ENCODE measurements at regions not wholly inside any gene's neighbourhood (a gene's known extent, or its start where the extent isn't known, plus 50 kb on each side); places are given as distances from the start of the nearest gene placed in this dataset.

- DNase-seq (ENCODE audit: low read depth), result no peak
Measured at GRCh38 chr17:55829995-55830612, 79.3 kb downstream of the PCTP start.

- no peak for DNase-seq (ENCODE audit: low read depth)
Measured at GRCh38 chr17:55830699-55831471, 80.0 kb downstream of the PCTP start.

DNA sequence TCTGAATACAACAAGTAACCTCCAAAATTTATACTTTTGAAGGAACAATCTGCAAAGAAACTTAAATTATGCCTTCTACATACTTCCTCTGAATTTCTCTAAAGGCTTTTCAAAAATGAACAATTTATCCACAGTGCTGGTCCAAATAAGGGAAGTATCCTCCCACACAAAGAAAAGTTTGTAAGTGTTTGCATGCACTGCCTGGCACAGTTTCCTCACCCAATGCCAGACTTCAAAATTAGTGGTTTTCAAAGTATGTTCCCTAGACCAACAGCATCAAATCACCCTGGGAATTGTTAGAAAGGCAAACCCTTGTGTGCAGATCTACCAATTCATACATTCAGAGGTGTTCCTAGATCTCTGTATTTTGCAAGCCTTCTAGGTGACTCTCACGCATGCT lies 82.5 kb downstream of the PCTP start:
- no peak for DNase-seq (ENCODE audit: low read depth)

DNA sequence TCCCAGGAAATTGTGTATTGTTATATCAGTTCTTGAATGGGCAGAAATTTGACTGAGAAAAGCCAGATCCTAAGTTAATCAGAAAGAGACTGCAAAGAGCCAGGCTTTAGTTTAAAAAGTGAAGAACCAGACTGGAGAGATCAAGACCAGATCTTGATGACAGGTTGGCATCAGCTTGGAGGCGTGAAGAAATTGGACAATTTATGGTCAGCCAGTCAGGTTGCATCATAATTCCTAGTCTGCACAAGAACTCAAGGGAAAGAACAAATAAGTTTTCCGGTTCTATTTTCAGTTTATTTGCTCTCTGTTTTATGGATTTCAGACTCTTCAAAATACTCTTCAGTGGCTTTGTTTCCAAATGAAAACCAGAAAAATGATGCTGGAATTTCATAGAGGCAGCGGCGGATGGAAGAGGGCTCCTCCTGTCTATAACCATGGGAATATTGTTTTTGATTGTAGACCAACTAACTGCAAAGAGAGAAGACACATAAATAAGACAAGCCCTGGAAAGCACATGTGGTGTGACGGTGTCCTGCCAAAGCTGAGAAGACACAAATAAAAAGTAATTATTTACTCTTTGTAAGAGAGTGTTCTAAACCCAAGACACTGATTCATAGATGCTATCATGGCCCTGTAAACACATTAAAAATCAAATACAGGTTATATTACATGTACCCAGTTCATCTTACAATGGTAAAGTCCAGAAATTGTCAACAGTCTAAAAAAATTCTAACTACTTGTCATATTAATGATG lies 91.7 kb downstream of the PCTP start:
- no peak for DNase-seq (ENCODE audit: low read depth)

DNA sequence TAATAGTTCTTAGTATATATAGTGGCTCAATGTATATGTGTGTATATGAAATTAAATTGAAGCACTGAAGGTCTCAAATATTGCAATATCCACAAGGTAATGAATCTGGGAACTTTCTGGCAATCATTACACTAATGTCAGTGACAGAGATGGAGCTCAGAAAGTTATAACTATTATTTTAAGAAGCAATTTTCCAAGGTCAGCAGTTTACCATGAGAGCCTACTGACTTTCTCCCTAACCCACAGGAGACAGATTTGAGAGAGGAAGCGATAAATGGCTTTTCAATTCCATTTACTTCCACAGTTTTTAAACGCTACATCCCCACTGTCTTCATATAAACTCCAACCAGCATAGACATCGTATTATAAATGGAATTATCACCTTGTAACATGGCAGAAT lies 92.9 kb downstream of the PCTP start:
- no peak for DNase-seq (ENCODE audit: low read depth)

DNA sequence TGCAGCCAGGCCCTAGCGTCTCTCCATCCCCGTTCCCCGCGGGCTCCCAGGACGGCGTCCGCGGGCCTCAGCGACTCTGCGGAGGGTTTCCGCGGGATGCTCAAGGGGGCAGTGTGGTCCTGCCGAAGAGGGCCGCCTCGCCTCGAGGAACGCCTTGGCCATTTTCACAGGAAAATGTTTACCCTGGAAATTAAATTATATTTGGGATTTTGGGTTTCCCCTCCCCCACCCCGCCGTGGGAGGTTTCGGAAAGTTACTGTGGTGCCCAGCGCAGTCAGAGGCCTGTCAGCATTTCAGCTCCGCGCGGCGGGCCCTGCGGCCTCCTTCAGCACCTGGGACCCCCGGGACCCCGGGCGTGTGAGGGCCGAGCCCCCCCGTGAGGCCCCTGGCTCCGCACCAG lies 94.5 kb downstream of the PCTP start:
- DNase-seq (ENCODE audit: low read depth), result peak; percentile 6

GRCh38 chr17:55846745-55847144 lies 95.9 kb downstream of the PCTP start:
- no peak for DNase-seq (ENCODE audit: low read depth)

DNA sequence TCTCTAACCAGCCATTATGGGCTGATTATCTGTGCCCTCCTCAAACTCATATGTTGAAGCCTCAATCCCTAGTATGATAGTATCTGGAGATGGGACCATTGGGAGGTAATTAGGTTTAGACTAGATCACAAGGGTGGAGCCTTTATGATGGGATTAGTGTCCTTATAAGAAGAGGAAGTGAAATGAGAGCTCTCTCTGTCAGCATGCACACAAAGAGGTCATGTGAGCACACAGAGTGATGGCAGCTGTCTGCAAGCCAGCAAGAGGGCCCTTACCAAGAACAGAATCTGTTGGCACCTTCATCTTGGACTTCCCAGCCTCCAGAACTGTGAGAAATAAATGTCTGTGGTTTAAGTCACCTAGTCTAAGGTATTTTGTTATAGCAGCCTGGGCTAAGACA lies 101.9 kb downstream of the PCTP start:
- no peak for DNase-seq (ENCODE audit: low read depth)

GRCh38 chr17:55859301-55859795 lies 108.5 kb downstream of the PCTP start:
- DNase-seq (ENCODE audit: low read depth), result no peak

- no peak for DNase-seq (ENCODE audit: low read depth)
Measured at GRCh38 chr17:55865072-55865762, 114.4 kb downstream of the PCTP start.

DNA sequence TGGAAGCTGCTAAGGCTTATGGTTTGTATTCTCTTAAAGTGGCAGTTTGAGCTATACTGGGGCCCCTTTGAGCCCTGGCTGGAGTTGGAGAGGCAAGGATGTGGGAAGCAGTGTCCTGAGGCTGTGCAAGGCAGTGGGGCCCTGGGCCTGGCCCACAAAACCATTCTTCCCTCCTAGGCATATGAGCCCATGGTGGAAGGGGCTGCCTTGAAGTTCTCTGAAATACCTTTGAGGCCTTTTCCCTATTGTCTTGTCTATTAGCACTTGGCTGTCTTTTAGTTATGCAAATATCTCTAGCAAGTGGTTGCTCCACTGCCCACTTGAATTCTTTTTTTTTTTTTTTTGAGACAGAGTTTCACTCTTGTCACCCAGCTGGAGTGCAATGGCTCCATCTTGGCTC lies 119.2 kb downstream of the PCTP start:
- no peak for DNase-seq (ENCODE audit: low read depth)

DNA sequence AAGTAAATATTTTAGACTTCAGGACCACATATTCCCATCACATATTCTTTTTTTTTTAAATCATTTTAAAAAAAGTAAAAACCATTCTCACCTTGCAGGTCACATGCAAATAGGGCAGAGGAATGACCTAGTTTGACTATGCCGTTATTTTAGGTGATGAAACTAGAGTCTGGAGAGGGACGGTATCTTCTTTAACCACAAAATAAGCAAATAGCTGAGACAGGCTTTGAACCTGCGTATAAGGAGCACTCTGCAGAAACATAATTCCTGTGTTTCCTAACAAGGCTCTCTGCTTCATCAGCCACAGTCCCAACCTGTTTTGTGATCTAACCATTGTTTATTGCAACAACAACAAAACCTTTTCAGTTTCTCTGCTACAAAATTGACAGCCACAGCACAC lies 121.5 kb downstream of the PCTP start:
- no peak for DNase-seq (ENCODE audit: low read depth)

DNA sequence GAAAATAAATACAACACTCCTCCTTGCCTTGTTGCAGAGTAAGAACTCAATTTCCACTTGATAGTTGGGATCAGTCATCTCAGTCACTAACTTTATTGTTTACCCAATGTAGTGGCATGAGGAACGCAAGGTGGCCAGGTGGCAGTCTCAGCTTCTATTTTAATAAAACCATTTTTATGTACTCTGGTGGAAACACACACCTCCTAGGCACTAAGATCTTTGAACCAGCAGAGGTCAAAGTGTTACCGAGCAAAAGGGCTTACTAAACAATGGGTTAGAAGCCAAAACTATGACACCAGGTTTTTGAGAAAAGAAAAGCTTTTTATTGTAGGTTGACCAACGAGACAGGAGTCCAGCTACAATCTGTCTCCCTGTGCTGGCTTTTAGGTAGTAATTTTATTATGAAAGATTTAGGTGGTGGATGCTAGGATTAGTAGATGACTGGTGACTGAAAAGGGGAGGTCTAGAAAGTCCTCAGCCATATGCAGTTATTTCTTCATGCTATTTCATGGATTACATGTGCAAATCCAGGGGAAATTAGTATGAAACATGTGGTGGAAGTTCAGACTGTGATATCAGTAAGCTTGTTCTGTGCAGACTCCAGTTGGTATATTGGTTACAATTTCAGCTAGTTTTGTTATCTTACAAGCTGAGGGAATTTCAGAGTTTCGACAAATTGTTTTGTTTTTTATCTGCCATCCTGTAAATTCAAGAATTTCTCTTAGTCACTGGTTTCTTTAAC lies 122.3 kb downstream of the PCTP start:
- no peak for DNase-seq (ENCODE audit: low read depth)

DNA sequence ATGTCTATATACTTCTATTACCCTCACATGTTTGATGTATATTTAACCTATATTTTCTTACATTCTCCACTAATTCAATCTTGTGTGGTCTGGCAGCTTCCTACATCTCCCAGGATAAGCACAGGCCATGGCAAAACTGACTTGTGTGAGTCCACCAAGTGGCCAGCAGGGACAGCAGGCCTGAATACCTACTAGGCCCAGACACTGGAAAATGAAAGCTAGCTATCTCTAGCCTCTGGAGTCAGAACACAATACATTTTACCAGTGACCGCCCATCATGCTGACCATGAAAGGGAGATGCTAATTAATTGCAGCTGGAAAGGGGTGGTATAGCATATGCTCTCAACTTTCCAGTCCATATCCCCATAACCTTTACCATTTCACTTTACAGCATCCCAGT lies 132.3 kb downstream of the PCTP start:
- no peak for DNase-seq (ENCODE audit: low read depth)

- DNase-seq (ENCODE audit: low read depth), result no peak
Measured at GRCh38 chr17:55887531-55887930, 136.7 kb downstream of the PCTP start.

GRCh38 chr17:55889271-55889670 lies 138.4 kb downstream of the PCTP start:
- no peak for DNase-seq (ENCODE audit: low read depth)

- DNase-seq (ENCODE audit: low read depth), result no peak
Measured at GRCh38 chr17:55895112-55895759, 144.4 kb downstream of the PCTP start.

- no peak for DNase-seq (ENCODE audit: low read depth)
Measured at GRCh38 chr17:55897301-55897700, 146.4 kb downstream of the PCTP start.

GRCh38 chr17:55898195-55898594 lies 147.3 kb downstream of the PCTP start:
- no peak for DNase-seq (ENCODE audit: low read depth)

- DNase-seq (ENCODE audit: low read depth), result no peak
Measured at GRCh38 chr17:55900188-55900587, 149.3 kb downstream of the PCTP start.

GRCh38 chr17:55903028-55903690 lies 152.3 kb downstream of the PCTP start:
- no peak for DNase-seq (ENCODE audit: low read depth)

Measured in GM04504 (cell line).